ENCODE measurements at regions not wholly inside any gene's neighbourhood (a gene's known extent, or its start where the extent isn't known, plus 50 kb on each side); places are given as distances from the start of the nearest gene placed in this dataset.

GRCh38 chr12:124411953-124412645 is 117.2 kb downstream of the RFLNA start:
- no peak for TF ChIP-seq CTCF (conservative IDR thresholded peaks at IDR 0.05 in 1 of 2, IDR thresholded peaks at IDR 0.05 in 1 of 2; ENCODE audit: low read depth in 1 of 2, low read length in 2 of 2)
- TF ChIP-seq EZH2 (IDR thresholded peaks at IDR 0.05; ENCODE audit: low read length, missing control alignments) = no peak

Measured in fibroblast of lung (primary cell).